H1 (cell line): ENCODE measurements at regions not wholly inside any gene's neighbourhood (a gene's known extent, or its start where the extent isn't known, plus 50 kb on each side); places are given as distances from the start of the nearest gene placed in this dataset.

Experiments
- CTCF ChIA-PET: fragments of 300-600 bp; sonication (Branson Sonifier 250); formaldehyde crosslinking; loops from one replicate; lab custom pipeline; 2021; ENCODE audit not compliant: partially characterized antibody; lab: Charles Lee
- POLR2A ChIA-PET: fragments of 300-600 bp; sonication (Branson Sonifier 250); formaldehyde crosslinking; loops from one replicate; lab custom pipeline; 2021; ENCODE audit warnings: inconsistent platforms; ENCODE audit not compliant: partially characterized antibody; lab: Charles Lee
- DNase-seq, 2 experiments: peaks; one replicate each; pipeline versions ENCODE4 v3.0.0 to v3.0.0-alpha.2; 2010 to 2022; ENCODE audit warnings: low spot score in 2 of 2, low read depth in 1 of 2, mixed read lengths in 1 of 2
- FAIRE-seq: peaks from 2 replicates; lab custom pipeline; 2011; peaks lifted over from hg19 to GRCh38; lab: Jason Lieb, UNC
- H2AFZ ChIP-seq: 2 replicates; pipeline ENCODE4 v1.8.1; 2012; ENCODE audit warnings: low read length, inconsistent platforms
- H2AK5ac ChIP-seq: 2 replicates; pipeline ENCODE4 v1.6.1; 2013; ENCODE audit warnings: low read depth, low read length
- H2BK120ac ChIP-seq: replicated peaks from 2 replicates; pipeline ENCODE3; 2013; ENCODE audit warnings: low read depth, low read length, inconsistent platforms
- H2BK12ac ChIP-seq: 2 replicates; pipeline ENCODE4 v1.6.1; 2013; ENCODE audit warnings: low read depth, low read length
- H2BK15ac ChIP-seq: 2 replicates; pipeline ENCODE4 v1.6.1; 2013; ENCODE audit warnings: low read length
- H2BK20ac ChIP-seq: 2 replicates; pipeline ENCODE4 v1.6.1; 2013; ENCODE audit warnings: low read length
- H2BK5ac ChIP-seq: 2 replicates; pipeline ENCODE4 v1.6.1; 2013; ENCODE audit warnings: low read depth, low read length
- H3K14ac ChIP-seq: 2 replicates; pipeline ENCODE4 v1.6.1; 2013; ENCODE audit warnings: inconsistent platforms; ENCODE audit not compliant: insufficient read length
- H3K18ac ChIP-seq: 2 replicates; pipeline ENCODE4 v1.6.1; 2013; ENCODE audit warnings: low read length; ENCODE audit errors: extremely low read depth
- H3K23ac ChIP-seq: 2 replicates; pipeline ENCODE4 v1.6.1; 2013; ENCODE audit warnings: inconsistent platforms; ENCODE audit not compliant: insufficient read length
- H3K23me2 ChIP-seq: 2 replicates; pipeline ENCODE4 v1.6.1; 2013; ENCODE audit warnings: low read depth, low read length
- H3K27ac ChIP-seq: 2 replicates; pipeline ENCODE4 v1.6.1; 2011; ENCODE audit warnings: low read depth, low read length, inconsistent platforms
- H3K27me3 ChIP-seq, 4 experiments: replicated peaks in 1 of 4; 1 replicate in 1 of 4; 2 replicates in 3 of 4; pipeline versions ENCODE4 v1.6.1 to v1.8.1; 2011 to 2013; ENCODE audit warnings: low read length in 3 of 4, mild to moderate bottlenecking in 3 of 4, inconsistent platforms in 2 of 4, mixed read lengths in 2 of 4, moderate library complexity in 1 of 4; ENCODE audit not compliant: control insufficient read depth in 3 of 4, insufficient read depth in 3 of 4; ENCODE audit errors: extremely low read depth in 1 of 4
- H3K36me3 ChIP-seq, 4 experiments: 2 replicates each; pipeline versions ENCODE4 v1.6.1 to v1.8.1; 2011 to 2013; ENCODE audit warnings: mild to moderate bottlenecking in 4 of 4, low read length in 3 of 4, moderate library complexity in 2 of 4, control low read depth in 1 of 4, inconsistent platforms in 1 of 4; ENCODE audit not compliant: insufficient read depth in 4 of 4, control insufficient read depth in 2 of 4
- H3K4ac ChIP-seq: replicated peaks from 2 replicates; pipeline ENCODE3; 2013; ENCODE audit warnings: low read length, low read depth, mixed read lengths, inconsistent platforms; ENCODE audit not compliant: insufficient read length
- H3K4me1 ChIP-seq, 4 experiments: replicated peaks in 1 of 4; 1 replicate in 1 of 4; 2 replicates in 3 of 4; pipeline versions ENCODE4 v1.6.1 to v1.8.1; 2011 to 2013; ENCODE audit warnings: low read length in 3 of 4, inconsistent platforms in 2 of 4, mixed read lengths in 1 of 4; ENCODE audit not compliant: insufficient read depth in 4 of 4, control insufficient read depth in 3 of 4
- H3K4me2 ChIP-seq, 2 experiments: 2 replicates each; pipeline versions ENCODE4 v1.6.1 to v1.8.1; 2011 to 2013; ENCODE audit warnings: low read depth in 2 of 2, low read length in 2 of 2, control low read depth in 1 of 2, inconsistent platforms in 1 of 2, mild to moderate bottlenecking in 1 of 2; ENCODE audit not compliant: insufficient read depth in 1 of 2
- H3K4me3 ChIP-seq, 4 experiments: fragments of 200-600, 300-600 bp in 1 of 4; sonication (generic), shearing (Covaris generic), sonication (Bioruptor Twin) in 1 of 4; 2 replicates each; pipeline versions ENCODE4 v1.5.1 to v1.8.1; 2011 to 2016; ENCODE audit warnings: low read length in 4 of 4, low read depth in 3 of 4, control low read depth in 2 of 4, inconsistent platforms in 2 of 4, mild to moderate bottlenecking in 2 of 4, mixed read lengths in 1 of 4, moderate library complexity in 1 of 4; ENCODE audit not compliant: insufficient read depth in 2 of 4; ENCODE audit errors: extremely low read depth in 1 of 4
- H3K56ac ChIP-seq: replicated peaks from 2 replicates; pipeline ENCODE3; 2013; ENCODE audit warnings: low read depth, mild to moderate bottlenecking, mixed read lengths, low read length, inconsistent platforms; ENCODE audit not compliant: insufficient read length
- H3K79me1 ChIP-seq: 2 replicates; pipeline ENCODE4 v1.6.1; 2013; ENCODE audit warnings: low read depth, low read length, control low read depth
- H3K79me2 ChIP-seq, 2 experiments: 2 replicates each; pipeline versions ENCODE4 v1.6.1 to v1.8.1; 2012 to 2013; ENCODE audit warnings: low read length in 2 of 2, mild to moderate bottlenecking in 2 of 2, inconsistent platforms in 1 of 2; ENCODE audit not compliant: insufficient read depth in 2 of 2, control insufficient read depth in 1 of 2
- H3K9ac ChIP-seq, 4 experiments: replicated peaks in 1 of 4; 1 replicate in 1 of 4; 2 replicates in 3 of 4; pipeline versions ENCODE4 v1.6.1 to v1.8.1; 2011 to 2013; ENCODE audit warnings: low read depth in 3 of 4, low read length in 3 of 4, control low read depth in 2 of 4, mild to moderate bottlenecking in 2 of 4, moderate library complexity in 2 of 4, inconsistent platforms in 1 of 4; ENCODE audit errors: extremely low read depth in 1 of 4
- H3K9me3 ChIP-seq, 2 experiments: 2 replicates each; pipeline versions ENCODE4 v1.6.1 to v1.8.1; 2012 to 2013; ENCODE audit warnings: mild to moderate bottlenecking in 2 of 2, moderate library complexity in 2 of 2, control low read depth in 1 of 2, inconsistent platforms in 1 of 2, low read depth in 1 of 2, low read length in 1 of 2, mixed read lengths in 1 of 2; ENCODE audit not compliant: insufficient read depth in 2 of 2
- H4K20me1 ChIP-seq, 2 experiments: replicated peaks in 1 of 2; 2 replicates each; pipeline versions ENCODE3 to v1.8.1; 2011 to 2013; ENCODE audit warnings: inconsistent platforms in 2 of 2, low read length in 2 of 2, mild to moderate bottlenecking in 1 of 2; ENCODE audit not compliant: insufficient read depth in 2 of 2, control insufficient read depth in 1 of 2
- H4K5ac ChIP-seq: 2 replicates; pipeline ENCODE4 v1.6.1; 2013; ENCODE audit warnings: low read length, low read depth, mixed read lengths, inconsistent platforms; ENCODE audit not compliant: insufficient read length
- H4K8ac ChIP-seq: 2 replicates; pipeline ENCODE4 v1.8.0; 2013; ENCODE audit warnings: mild to moderate bottlenecking, moderate library complexity, low read length, inconsistent platforms; ENCODE audit not compliant: insufficient read depth; ENCODE audit errors: extremely low read depth
- H4K91ac ChIP-seq: replicated peaks from 2 replicates; pipeline ENCODE3; 2013; ENCODE audit warnings: low read length, mixed read lengths, inconsistent platforms; ENCODE audit not compliant: insufficient read length
- CHD1 ChIP-seq: IDR thresholded peaks from 2 replicates; pipeline ENCODE4 v1.6.1; 2012; ENCODE audit warnings: low read depth, low read length, improper control_type of control experiment
- HDAC2 ChIP-seq, 2 experiments: fragments of 300-600 bp in 1 of 2; sonication (generic) in 1 of 2; IDR thresholded peaks; 2 replicates each; pipeline ENCODE4 v1.6.1; 2011 to 2012; ENCODE audit warnings: low read depth in 2 of 2, low read length in 2 of 2, mild to moderate bottlenecking in 2 of 2, moderate library complexity in 2 of 2, borderline replicate concordance in 1 of 2, inconsistent platforms in 1 of 2
- KDM4A ChIP-seq: IDR thresholded peaks from one replicate; pipeline ENCODE4 v1.7.1; 2012; ENCODE audit warnings: low read depth, mild to moderate bottlenecking, moderate library complexity, low read length, inconsistent platforms; ENCODE audit not compliant: severe bottlenecking
- PHF8 ChIP-seq: fragments of 200-600 bp; sonication (generic); conservative IDR thresholded peaks from 2 replicates; pipeline ENCODE4 v1.7.1; 2012; ENCODE audit warnings: low read depth, mild to moderate bottlenecking, inconsistent platforms, low read length, moderate library complexity
- POLR2A ChIP-seq, 2 experiments: IDR thresholded peaks; 1 replicate in 1 of 2; 2 replicates in 1 of 2; pipeline ENCODE4 v1.6.1; 2011; ENCODE audit warnings: low read depth in 2 of 2, low read length in 2 of 2, mild to moderate bottlenecking in 2 of 2; ENCODE audit errors: control extremely low read depth in 1 of 2
- POU5F1 ChIP-seq: IDR thresholded peaks from 2 replicates; pipeline ENCODE4 v1.6.1; 2011; ENCODE audit warnings: low read depth, mild to moderate bottlenecking, low read length, moderate library complexity
- SRF ChIP-seq: IDR thresholded peaks from 2 replicates; pipeline ENCODE4 v1.6.1; 2011; ENCODE audit warnings: mild to moderate bottlenecking, low read depth, low read length, moderate library complexity
- TAF1 ChIP-seq: IDR thresholded peaks from 2 replicates; pipeline ENCODE4 v1.6.1; 2011; ENCODE audit warnings: mild to moderate bottlenecking, low read depth, low read length
- WGBS, 2 experiments: shearing (Covaris generic) in 1 of 2; methylation state at CpG; one replicate each; pipeline versions ENCODE4 v1.1.6 to v1.1.7; 2013 to 2015; ENCODE audit warnings: low lambda C conversion rate in 2 of 2, mixed read lengths in 2 of 2, inconsistent platforms in 1 of 2, low coverage in 1 of 2, missing lambda C conversion rate in 1 of 2; ENCODE audit not compliant: insufficient replicate concordance in 2 of 2, insufficient coverage in 1 of 2, insufficient read length in 1 of 2; ENCODE audit errors: extremely low coverage in 1 of 2, missing lambda C conversion rate in 1 of 2; 5-methylcytosine and 5-hydroxymethylcytosine counted together

- Histone ChIP-seq H3K36me3 (no peaks in the 10 kb centered on the region), H3K4me3 (no peak overlapping the region), H2BK12ac (no peak overlapping the region), H2AK5ac (0 out of 2 replicates have a peak overlapping the region, but pooled peaks have one; percentile 28), H3K79me1 (no peaks in the 10 kb centered on the region), H3K56ac (no peak overlapping the region), H3K4ac (no peak overlapping the region), H4K5ac (no peak overlapping the region), H2AFZ (no peak overlapping the region), H4K91ac (peak overlapping the region; percentile 83), H2BK15ac (no peak overlapping the region; the same call in 1 of the 2 replicates), H3K9me3 (no peaks in the 10 kb centered on the region), H3K4me1 (no peaks in the 10 kb centered on the region), H2BK120ac (no peak overlapping the region), H4K8ac (no peak overlapping the region), H3K27ac (no peak overlapping the region), H3K79me2 (no peaks in the 10 kb centered on the region; a peak in 1 of 4 replicates), H3K4me2 (no peak overlapping the region), H4K20me1 (peaks cover 0 to 8% of the 10 kb centered on the region in 2 experiments), H3K23ac (no peak overlapping the region), H3K23me2 (no peaks in the 10 kb centered on the region), H3K14ac (no peak overlapping the region), H3K18ac (no peak overlapping the region), H2BK20ac (no peak overlapping the region; the same call in 1 of the 2 replicates), H2BK5ac (no peak overlapping the region), H3K9ac (no peak overlapping the region), H3K27me3 (no peaks in the 10 kb centered on the region)
- no peak for FAIRE-seq
- CTCF ChIA-PET: interaction anchor here (0.8 to 1.8 kb wide), 4 partner anchors 13 to 188 kb away, joined by 3 to 8 read pairs (median 4); no protein-coding TSS in a partner anchor
- DNase-seq: no peak
- WGBS, 2 experiments: 85% methylated on average over 4 of the region's 4 CpGs; no CpG with 5 or more reads in 1 of the 2 experiments
- POLR2A ChIA-PET: no interaction called here
- no peak for TF ChIP-seq POU5F1
- no peak for TF ChIP-seq HDAC2 (IDR thresholded peaks at IDR 0.05; ENCODE audit: borderline replicate concordance in 1 of 2, low read depth in 2 of 2, low read length in 2 of 2)
- no peak for TF ChIP-seq SRF
- no peak for TF ChIP-seq POLR2A (IDR thresholded peaks at IDR 0.05; ENCODE audit: control extremely low read depth in 1 of 2, low read depth in 2 of 2, low read length in 2 of 2)
- no peak for TF ChIP-seq KDM4A
- no peak for TF ChIP-seq TAF1
- no peak for TF ChIP-seq CHD1
- TF ChIP-seq PHF8: no peak
Measured at GRCh38 chr1:9477535-9477934, 61.7 kb upstream of the SLC25A33 start.
